HCT116 (cell line): ENCODE measurements at regions not wholly inside any gene's neighbourhood (a gene's known extent, or its start where the extent isn't known, plus 50 kb on each side); places are given as distances from the start of the nearest gene placed in this dataset.

Experiments
- ATAC-seq: fragments of 200-7000 bp; cut with Tn5 transposase; 2 replicates; pipeline ENCODE4 v1.9.1; 2020; ENCODE audit warnings: mild to moderate bottlenecking, moderate library complexity
- BruUV-seq: library from RNA; stranded (reverse); fragments of 400-500 nt; replicated peaks from 2 replicates; lab custom pipeline; 2021; lab: Mats Ljungman, UMichigan
- CTCF ChIA-PET: fragments of 300-600 bp; sonication (Branson Sonifier 250); formaldehyde crosslinking; loops from one replicate; lab custom pipeline; 2021; ENCODE audit warnings: antibody characterized with exemption; lab: Charles Lee
- POLR2A ChIA-PET: fragments of 300-600, 350-600 bp; sonication (Branson Sonifier 250); formaldehyde crosslinking; loops from one replicate; lab custom pipeline; 2021; ENCODE audit warnings: antibody characterized with exemption; lab: Charles Lee
- RAD21 ChIA-PET, 2 experiments: fragments of 300-600 bp; sonication (Branson Sonifier 250); formaldehyde crosslinking; loops; one replicate each; lab custom pipeline; 2023; ENCODE audit warnings: low total read pairs in 2 of 2; ENCODE audit not compliant: uncharacterized antibody in 2 of 2, unreplicated experiment in 2 of 2, low non-redundant PET in 1 of 2; lab: Charles Lee
- DNase-seq: peaks from one replicate; pipeline ENCODE4 v3.0.0-alpha.2; 2010; ENCODE audit warnings: low read depth, low spot score
- H2AFZ ChIP-seq: fragments of 200-600 bp; shearing (Covaris generic), sonication (generic); 2 replicates; pipeline ENCODE4 v1.6.1; 2017; ENCODE audit warnings: low read depth, mixed run types, mixed read lengths, antibody characterized with exemption, low read length; ENCODE audit not compliant: poor library complexity, severe bottlenecking
- H3K27ac ChIP-seq: 2 replicates; pipeline ENCODE4 v1.5.1; 2012; ENCODE audit warnings: low read depth, low read length
- H3K27me3 ChIP-seq: fragments of 200-600 bp; sonication (generic); 2 replicates; pipeline ENCODE4 v1.6.1; 2016; ENCODE audit warnings: mixed run types, low read length, mixed read lengths; ENCODE audit not compliant: insufficient read depth
- H3K36me3 ChIP-seq, 2 experiments: fragments of 200-500 bp in 1 of 2; fragments of 200-600 bp in 1 of 2; sonication (Bioruptor generic) in 1 of 2; sonication (generic) in 1 of 2; 2 replicates each; pipeline versions ENCODE4 v1.5.1 to v1.6.1; 2014 to 2016; ENCODE audit warnings: low read length in 2 of 2, inconsistent platforms in 1 of 2, mixed read lengths in 1 of 2, mixed run types in 1 of 2; ENCODE audit not compliant: insufficient read depth in 2 of 2, control insufficient read depth in 1 of 2
- H3K4me1 ChIP-seq, 2 experiments: fragments of 200-600 bp in 1 of 2; sonication (generic) in 1 of 2; 2 replicates each; pipeline versions ENCODE4 v1.5.1 to v1.6.1; 2012 to 2017; ENCODE audit warnings: low read length in 2 of 2, inconsistent platforms in 1 of 2, mild to moderate bottlenecking in 1 of 2, mixed read lengths in 1 of 2, mixed run types in 1 of 2, moderate library complexity in 1 of 2; ENCODE audit not compliant: insufficient read depth in 2 of 2, control insufficient read depth in 1 of 2
- H3K4me2 ChIP-seq: fragments of 200-600 bp; sonication (generic); 2 replicates; pipeline ENCODE4 v1.6.1; 2017; ENCODE audit warnings: mixed run types, low read length, mixed read lengths
- H3K4me3 ChIP-seq, 2 experiments: fragments of 200-600 bp in 1 of 2; sonication (generic) in 1 of 2; replicated peaks in 1 of 2; 2 replicates each; pipeline ENCODE4 v1.5.1; 2011 to 2016; ENCODE audit warnings: low read length in 2 of 2, control low read depth in 1 of 2, low read depth in 1 of 2, mild to moderate bottlenecking in 1 of 2, mixed read lengths in 1 of 2, mixed run types in 1 of 2
- H3K79me2 ChIP-seq: fragments of 200-600 bp; sonication (generic); 2 replicates; pipeline ENCODE4 v1.6.1; 2017; ENCODE audit warnings: mild to moderate bottlenecking, mixed run types, low read length, moderate library complexity, mixed read lengths; ENCODE audit not compliant: insufficient read depth
- H3K9ac ChIP-seq: fragments of 200-600 bp; sonication (generic); 2 replicates; pipeline ENCODE4 v1.6.1; 2016; ENCODE audit warnings: low read length, mixed read lengths
- H3K9me2 ChIP-seq: fragments of 200-600 bp; sonication (generic), shearing (Covaris generic); 2 replicates; pipeline ENCODE4 v1.6.1; 2017; ENCODE audit warnings: mixed run types, mild to moderate bottlenecking, moderate library complexity; ENCODE audit not compliant: insufficient read depth
- H3K9me3 ChIP-seq, 2 experiments: fragments of 200-500 bp in 1 of 2; fragments of 200-600 bp in 1 of 2; sonication (Bioruptor generic) in 1 of 2; sonication (generic) in 1 of 2; 2 replicates each; pipeline ENCODE4 v1.6.1; 2014 to 2017; ENCODE audit warnings: low read length in 2 of 2, mixed read lengths in 2 of 2, inconsistent platforms in 1 of 2, low read depth in 1 of 2, mild to moderate bottlenecking in 1 of 2, mixed run types in 1 of 2, moderate library complexity in 1 of 2; ENCODE audit not compliant: control insufficient read depth in 1 of 2, insufficient read depth in 1 of 2
- H4K20me1 ChIP-seq: fragments of 200-600 bp; sonication (generic), shearing (Covaris generic); 2 replicates; pipeline ENCODE4 v1.6.1; 2017; ENCODE audit warnings: mixed run types, mild to moderate bottlenecking, moderate library complexity; ENCODE audit not compliant: insufficient read depth
- ATF3 ChIP-seq: IDR thresholded peaks from 2 replicates; pipeline ENCODE4 v1.6.1; 2012
- EGR1 ChIP-seq: IDR thresholded peaks from 2 replicates; pipeline ENCODE4 v1.6.1; 2012; ENCODE audit warnings: low read depth
- ELF1 ChIP-seq: IDR thresholded peaks from 2 replicates; pipeline ENCODE4 v1.6.1; 2012; ENCODE audit warnings: low read depth, borderline replicate concordance
- FOSL1 ChIP-seq: IDR thresholded peaks from 2 replicates; pipeline ENCODE4 v1.6.1; 2012; ENCODE audit warnings: low read depth
- JUND ChIP-seq: IDR thresholded peaks from 2 replicates; pipeline ENCODE4 v1.6.1; 2012
- MAX ChIP-seq: IDR thresholded peaks from 2 replicates; pipeline ENCODE4 v1.6.1; 2012
- POLR2A ChIP-seq: IDR thresholded peaks from 2 replicates; pipeline ENCODE4 v1.7.0; 2011; ENCODE audit warnings: borderline replicate concordance; ENCODE audit not compliant: insufficient read depth, insufficient read length; ENCODE audit errors: extremely low read depth
- POLR2AphosphoS5 ChIP-seq: IDR thresholded peaks from 2 replicates; pipeline ENCODE4 v1.6.1; 2011; ENCODE audit warnings: mild to moderate bottlenecking, low read depth, low read length, moderate library complexity
- RAD21 ChIP-seq: IDR thresholded peaks from 2 replicates; pipeline ENCODE4 v1.6.1; 2012; ENCODE audit warnings: low read depth, mild to moderate bottlenecking
- SIN3A ChIP-seq: IDR thresholded peaks from 2 replicates; pipeline ENCODE4 v1.6.1; 2012; ENCODE audit warnings: low read depth
- TCF7L2 ChIP-seq: IDR thresholded peaks from 2 replicates; pipeline ENCODE4 v1.7.0; 2011; ENCODE audit warnings: borderline replicate concordance, inconsistent platforms; ENCODE audit not compliant: insufficient read depth, insufficient read length; ENCODE audit errors: extremely low read depth
- YY1 ChIP-seq: IDR thresholded peaks from 2 replicates; pipeline ENCODE4 v1.6.1; 2011; ENCODE audit warnings: low read length, low read depth, moderate library complexity, mild to moderate bottlenecking; ENCODE audit not compliant: insufficient replicate concordance; ENCODE audit errors: extremely low read depth
- ZNF274 ChIP-seq: fragments of 200-500 bp; sonication (Bioruptor generic); IDR thresholded peaks from 2 replicates; pipeline ENCODE4 v1.6.1; 2014; ENCODE audit warnings: mild to moderate bottlenecking, low read depth, low read length, inconsistent platforms
- intact Hi-C: fragments of 100-400 bp; cut with micrococcal nuclease; formaldehyde crosslinking; loops from 2 replicates; pipeline ENCODE4 v1.10.0; 2022

DNA sequence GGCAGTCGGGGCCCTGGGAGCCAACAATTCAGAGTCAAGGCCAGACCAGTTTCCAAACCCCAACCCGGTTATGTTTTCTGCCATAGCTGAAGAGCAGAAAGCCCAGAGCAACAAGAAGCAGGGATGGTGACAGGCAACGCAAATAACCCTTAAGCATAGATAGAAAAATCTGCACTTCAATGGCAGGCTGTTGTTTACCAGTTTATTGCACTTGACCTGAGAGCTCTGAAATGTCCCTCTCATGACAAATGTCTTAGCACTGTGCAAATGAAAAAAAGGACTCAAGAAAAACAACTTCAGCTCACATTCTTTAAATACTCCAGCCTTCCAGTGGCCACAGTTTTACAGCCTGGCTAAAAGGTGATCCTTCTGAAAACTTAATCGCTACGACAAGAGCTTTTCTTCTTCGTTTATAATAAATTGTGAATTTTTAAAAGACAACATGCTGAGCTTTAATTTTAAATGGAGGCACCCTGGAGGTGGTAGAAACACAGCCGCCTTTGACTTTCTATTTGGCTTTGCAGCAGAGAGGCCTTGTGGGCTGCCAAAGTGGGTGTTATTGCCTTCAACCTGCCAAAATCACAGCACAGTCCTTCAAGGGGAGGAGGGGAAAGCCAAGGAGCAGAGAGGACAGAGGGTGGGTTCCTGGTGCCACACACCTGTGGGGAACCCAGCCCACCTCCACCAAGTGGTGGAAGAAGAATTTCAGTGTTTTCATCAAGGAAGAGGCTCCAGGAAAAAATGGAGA lies 289.5 kb upstream of the CDYL start:
- no peaks in the 10 kb centered on the region for H3K9me2 ChIP-seq
- H3K27me3 ChIP-seq, result no peaks in the 10 kb centered on the region
- BruUV-seq, result no TSS peak
- ChIA-PET POLR2A (no interaction called here), CTCF (no interaction called here), RAD21 (no interaction called here)
- no peak overlapping the region for H2AFZ ChIP-seq
- DNase-seq (no peak), ATAC-seq (no peak)
- no peak overlapping the region for H3K4me3 ChIP-seq
- H3K36me3 ChIP-seq, result no peaks in the 10 kb centered on the region
- peaks cover 0 to 16% of the 10 kb centered on the region in 2 experiments; a peak in 1 of 4 replicates for H3K9me3 ChIP-seq
- H3K4me2 ChIP-seq, result peak overlapping the region; percentile 38; the same call in 1 of the 2 replicates
- peaks cover 0 to 18% of the 10 kb centered on the region in 2 experiments; a peak in 2 of 4 replicates for H3K4me1 ChIP-seq
- intact Hi-C loops, result no loop called here
- H3K9ac ChIP-seq, result no peak overlapping the region
- no peaks in the 10 kb centered on the region for H3K79me2 ChIP-seq
- H3K27ac ChIP-seq, result no peak overlapping the region
- TF ChIP-seq ATF3 (no peak), ZNF274 (no peak), POLR2A (no peak), MAX (no peak), FOSL1 (no peak), ELF1 (no peak), POLR2AphosphoS5 (no peak), JUND (no peak), TCF7L2 (no peak), YY1 (no peak)
- no peaks in the 10 kb centered on the region for H4K20me1 ChIP-seq

DNA sequence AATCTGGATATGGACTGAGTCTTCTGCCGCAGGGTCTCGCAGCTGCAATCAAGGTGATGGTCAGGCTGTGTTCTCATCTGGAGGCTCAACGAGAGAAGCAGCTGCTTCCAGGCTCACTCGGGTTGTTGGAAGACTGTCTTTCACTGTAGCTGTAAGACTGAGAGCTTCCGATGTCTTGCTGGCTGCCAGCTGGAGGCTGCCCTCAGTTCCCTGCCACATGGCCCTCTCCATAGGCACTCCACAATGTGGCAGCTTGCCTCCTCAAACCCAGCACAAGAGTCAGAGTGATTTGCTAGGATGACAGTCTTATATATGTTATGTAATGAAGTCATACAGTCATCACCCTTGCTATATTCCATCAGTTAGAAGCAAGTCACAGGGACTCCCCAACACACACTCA lies 290.5 kb upstream of the CDYL start:
- ChIA-PET CTCF (no interaction called here), POLR2A (no interaction called here), RAD21 (no interaction called here)
- H3K9me3 ChIP-seq, result peaks cover 0 to 16% of the 10 kb centered on the region in 2 experiments; a peak in 1 of 4 replicates
- no TSS peak for BruUV-seq
- no peak overlapping the region for H3K27ac ChIP-seq
- no peak for ATAC-seq
- no peaks in the 10 kb centered on the region for H3K79me2 ChIP-seq
- H3K9ac ChIP-seq, result no peak overlapping the region
- H3K27me3 ChIP-seq, result no peaks in the 10 kb centered on the region
- H3K36me3 ChIP-seq, result no peaks in the 10 kb centered on the region
- H3K4me1 ChIP-seq, result peaks cover 0 to 18% of the 10 kb centered on the region in 2 experiments; a peak in 2 of 4 replicates
- no peaks in the 10 kb centered on the region for H3K9me2 ChIP-seq
- TF ChIP-seq EGR1 (no peak), SIN3A (no peak), ATF3 (no peak), RAD21 (no peak)
- H2AFZ ChIP-seq, result no peak overlapping the region
- H3K4me2 ChIP-seq, result no peak overlapping the region
- no peak for DNase-seq
- H4K20me1 ChIP-seq, result no peaks in the 10 kb centered on the region
- intact Hi-C loops, result no loop called here
- no peak overlapping the region for H3K4me3 ChIP-seq
